HG02938 (cell line): ENCODE measurements at regions not wholly inside any gene's neighbourhood (a gene's known extent, or its start where the extent isn't known, plus 50 kb on each side); places are given as distances from the start of the nearest gene placed in this dataset.

ENCODE experiments used
- ATAC-seq: cut with Tn5 transposase; IDR thresholded peaks from one replicate; pipeline ENCODE4 v1.9.1; 2021; ENCODE audit warnings: mild to moderate bottlenecking, moderate library complexity; ENCODE audit not compliant: unreplicated experiment

DNA sequence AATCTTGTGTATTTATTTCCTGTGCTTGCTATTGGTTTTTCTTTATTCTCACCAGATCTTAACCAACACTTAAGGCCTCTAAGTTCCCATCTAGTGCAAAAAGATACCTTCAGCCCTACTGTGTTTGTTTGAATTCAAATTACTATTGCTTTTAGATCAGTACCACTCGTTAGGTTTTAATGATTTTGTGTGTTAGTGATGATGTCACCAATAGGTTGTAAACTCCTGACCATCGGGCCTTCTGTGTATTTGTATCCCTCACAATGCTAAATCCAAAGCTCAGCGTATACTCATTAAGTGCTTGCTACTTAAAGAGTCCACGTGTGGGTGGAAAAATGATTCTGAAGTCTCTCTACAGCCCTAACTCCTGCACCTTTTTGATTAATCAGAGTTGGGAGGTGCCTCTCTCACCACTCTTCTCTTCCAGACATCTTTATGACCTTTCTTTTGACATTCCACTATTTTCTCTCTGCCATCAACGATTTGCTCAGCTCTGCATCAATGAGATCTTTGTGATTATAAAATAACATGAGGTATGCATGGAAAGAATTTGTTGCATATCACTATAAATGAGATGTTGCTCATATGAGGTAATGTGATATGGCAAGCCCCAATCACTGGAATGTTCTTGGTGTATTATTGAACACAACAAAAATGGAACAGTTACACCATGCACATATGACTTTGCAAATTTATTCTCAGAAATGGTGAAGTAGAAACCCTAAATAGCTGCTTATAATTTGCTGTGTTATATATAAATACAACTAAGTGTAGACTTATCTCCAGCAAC, 55.1 kb upstream of the LAMA2 start:
- no peak for ATAC-seq

- no peak for ATAC-seq
Observed at GRCh38 chr6:128826606-128827005, 56.3 kb upstream of the LAMA2 start.

GRCh38 chr6:128822271-128822670, 60.7 kb upstream of the LAMA2 start:
- ATAC-seq = no peak

DNA sequence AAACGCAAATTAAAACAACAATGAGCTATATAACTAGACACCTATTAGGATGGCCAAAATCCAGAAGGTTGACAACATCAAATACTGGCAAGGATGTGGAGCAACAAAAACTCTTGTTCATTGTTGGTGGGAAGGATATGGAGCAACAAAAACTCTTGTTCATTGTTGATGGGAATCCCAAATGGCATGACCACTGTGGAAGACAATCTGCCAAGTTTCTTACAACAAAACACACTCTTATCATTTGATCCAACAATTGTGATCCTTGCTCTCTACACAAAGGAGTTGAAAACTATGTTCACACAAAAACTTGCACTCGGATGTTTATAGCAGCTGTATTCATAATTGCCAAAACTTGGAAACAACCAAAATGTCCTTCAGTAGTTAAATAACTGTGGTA, 61.8 kb upstream of the LAMA2 start:
- ATAC-seq = no peak

- no peak for ATAC-seq
Observed at GRCh38 chr6:128808856-128809255, 74.1 kb upstream of the LAMA2 start.

- ATAC-seq = peak; percentile 58
Observed at GRCh38 chr6:128807577-128807976, 75.4 kb upstream of the LAMA2 start.

DNA sequence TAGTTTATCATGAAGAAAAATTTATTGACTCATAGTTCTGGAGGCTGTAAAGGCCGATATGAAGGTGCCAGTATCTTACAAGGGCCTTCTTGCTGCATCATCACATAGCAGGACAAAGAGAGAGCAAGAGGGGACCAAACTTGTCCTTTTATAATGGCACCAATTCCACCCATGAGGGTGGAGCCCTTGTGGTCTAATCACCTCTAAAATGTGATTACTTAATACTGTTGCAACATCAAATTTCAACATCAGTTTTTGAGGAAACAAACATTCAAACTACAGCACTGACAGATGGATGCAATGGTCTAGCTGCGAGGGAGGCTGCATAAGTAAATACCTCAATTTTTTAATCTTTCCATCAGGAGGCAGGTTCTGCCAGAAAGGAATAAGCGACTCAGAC, 76.7 kb upstream of the LAMA2 start:
- no peak for ATAC-seq

DNA sequence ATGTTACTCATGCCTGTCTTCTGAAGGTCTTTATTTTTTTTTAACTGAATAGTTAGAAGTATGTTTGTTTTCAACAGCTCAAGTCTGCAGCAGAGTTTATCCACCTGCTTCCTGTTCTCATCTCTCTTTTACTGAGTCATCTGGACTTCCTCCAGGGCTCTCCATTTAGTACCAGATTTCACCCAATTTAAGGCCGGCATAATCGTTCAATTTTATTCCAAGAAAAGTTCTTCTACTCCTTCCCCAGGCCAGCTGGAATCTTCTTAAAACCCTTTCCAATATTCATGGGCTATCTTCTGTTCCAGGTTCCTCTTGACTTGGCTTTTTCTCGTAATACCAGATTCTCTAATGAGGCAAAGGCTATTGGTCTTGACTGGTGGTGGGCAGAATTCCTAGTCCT, 79.0 kb upstream of the LAMA2 start:
- ATAC-seq = no peak

DNA sequence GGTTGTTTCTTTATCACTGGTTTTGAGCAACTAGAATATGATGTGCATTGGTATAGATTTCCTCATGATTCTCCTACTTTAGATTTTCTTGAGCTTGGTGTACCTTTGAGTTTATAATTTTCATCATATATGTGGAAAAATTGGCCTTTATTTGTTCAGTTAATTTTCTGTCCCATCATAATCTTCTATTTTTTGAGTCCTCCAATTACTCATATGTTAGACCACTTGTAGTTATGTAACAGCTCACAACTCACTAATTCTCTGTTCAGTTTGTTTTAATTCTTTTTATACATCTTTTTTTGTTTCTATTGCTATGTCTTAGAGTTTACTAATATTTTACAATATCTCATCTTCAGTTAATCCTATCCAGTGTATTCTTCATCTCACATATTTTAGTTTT, 81.3 kb upstream of the LAMA2 start:
- ATAC-seq = no peak

GRCh38 chr6:128784266-128784665, 98.7 kb upstream of the LAMA2 start:
- no peak for ATAC-seq

DNA sequence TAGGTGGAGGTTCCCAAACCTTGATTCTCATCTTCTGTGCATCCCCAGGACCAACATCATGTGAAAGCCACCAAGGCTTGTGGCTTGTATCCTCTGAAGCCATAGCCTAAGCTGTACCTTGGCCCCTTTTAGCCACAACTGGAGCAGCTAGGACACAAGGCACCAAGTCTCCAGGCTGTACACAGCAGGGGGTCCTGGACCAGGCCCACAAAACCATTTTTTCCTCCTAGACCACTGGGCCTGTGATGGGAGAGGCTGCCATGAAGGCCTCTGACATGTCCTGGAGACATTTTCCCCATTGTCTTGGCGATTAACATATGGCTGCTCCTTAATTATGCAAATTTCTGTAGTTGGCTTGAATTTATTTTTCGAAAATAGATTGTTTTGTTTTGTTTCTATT, 114.8 kb upstream of the LAMA2 start:
- ATAC-seq = no peak

DNA sequence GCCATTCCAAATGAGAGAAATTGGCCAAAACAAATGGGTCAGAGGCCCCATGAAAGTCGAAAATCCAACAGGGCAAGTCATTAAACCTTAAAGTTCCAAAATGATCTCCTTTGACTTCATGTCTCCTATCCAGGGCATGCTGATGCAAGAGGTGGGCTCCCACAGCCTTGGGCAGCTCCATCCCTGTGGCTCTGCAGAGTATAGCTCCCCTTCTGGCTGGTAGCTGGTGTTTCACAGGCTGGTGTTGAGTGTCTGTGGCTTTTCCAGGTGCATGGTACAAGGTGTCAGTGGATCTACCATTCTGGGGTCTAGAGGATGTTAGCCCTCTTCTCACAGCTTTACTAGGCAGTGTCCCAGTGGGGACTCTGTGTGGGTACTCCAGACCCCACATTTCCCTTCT, 115.2 kb upstream of the LAMA2 start:
- ATAC-seq = no peak

DNA sequence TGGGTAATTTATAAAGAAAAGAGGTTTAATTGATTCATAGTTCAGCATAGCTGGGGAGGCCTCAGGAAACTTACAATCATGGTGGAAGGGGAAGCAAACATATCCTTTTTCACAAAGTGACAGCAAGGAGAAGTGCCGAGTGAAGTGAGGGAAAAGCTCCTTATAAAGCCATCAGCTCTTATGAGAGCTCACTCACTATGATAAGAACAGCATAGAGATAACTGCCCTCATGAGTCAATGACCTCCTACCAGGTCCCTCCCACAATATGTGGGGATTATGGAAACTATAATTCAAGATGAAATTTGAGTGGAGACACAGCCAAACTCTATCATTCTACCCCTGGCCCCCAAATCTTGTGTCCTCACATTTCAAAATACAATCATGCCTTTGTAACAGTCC, 115.8 kb upstream of the LAMA2 start:
- no peak for ATAC-seq

DNA sequence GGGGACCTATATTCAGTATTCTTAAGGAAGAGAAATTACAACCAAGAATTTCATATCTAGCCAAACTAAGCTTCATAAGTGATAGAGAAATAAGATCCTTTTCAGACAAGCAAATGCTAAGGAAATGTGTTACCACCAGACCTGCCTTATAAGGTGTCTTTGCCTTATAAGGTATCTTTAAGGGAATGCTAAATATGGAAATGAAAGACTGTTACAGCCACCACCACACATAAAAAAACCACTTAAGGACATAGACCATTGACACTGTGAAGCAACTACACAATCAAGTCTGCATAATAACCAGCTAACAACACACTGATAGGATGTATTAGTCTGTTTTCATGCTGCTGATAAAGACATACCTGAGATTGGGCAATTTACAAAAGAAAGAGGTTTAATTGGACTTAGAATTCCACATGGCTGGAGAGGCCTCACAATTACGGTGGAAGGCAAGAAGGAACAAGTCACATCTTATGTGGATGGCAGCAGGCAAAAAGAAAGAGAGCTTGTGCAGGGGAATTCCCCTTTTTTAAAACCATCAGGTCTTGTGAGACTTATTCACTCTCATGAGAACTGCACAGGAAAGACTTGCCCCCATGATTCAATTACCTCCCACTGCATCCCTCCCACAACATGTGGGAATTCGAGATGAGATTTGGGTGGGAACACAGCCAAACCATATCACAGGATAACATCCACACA, 119.2 kb upstream of the LAMA2 start:
- no peak for ATAC-seq

DNA sequence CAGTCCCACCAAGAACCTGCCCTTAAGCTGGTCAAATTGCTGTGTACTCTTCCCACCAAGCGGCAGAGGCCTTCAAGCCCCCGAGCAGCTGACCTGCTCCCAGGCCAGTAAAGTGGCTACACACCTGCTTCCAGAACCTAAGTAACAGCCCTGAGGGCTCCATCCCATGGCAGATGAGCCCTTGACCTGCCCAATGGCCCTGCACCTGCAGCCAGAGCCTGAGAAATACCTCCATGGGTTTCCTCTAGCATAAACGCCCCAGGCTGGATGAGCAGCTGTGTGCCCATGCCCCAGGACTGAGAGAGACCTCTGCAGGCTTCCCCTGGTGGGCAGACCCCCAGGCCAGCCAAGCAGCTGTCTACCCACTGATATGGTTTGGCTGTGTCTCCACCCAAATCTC, 123.0 kb upstream of the LAMA2 start:
- no peak for ATAC-seq

DNA sequence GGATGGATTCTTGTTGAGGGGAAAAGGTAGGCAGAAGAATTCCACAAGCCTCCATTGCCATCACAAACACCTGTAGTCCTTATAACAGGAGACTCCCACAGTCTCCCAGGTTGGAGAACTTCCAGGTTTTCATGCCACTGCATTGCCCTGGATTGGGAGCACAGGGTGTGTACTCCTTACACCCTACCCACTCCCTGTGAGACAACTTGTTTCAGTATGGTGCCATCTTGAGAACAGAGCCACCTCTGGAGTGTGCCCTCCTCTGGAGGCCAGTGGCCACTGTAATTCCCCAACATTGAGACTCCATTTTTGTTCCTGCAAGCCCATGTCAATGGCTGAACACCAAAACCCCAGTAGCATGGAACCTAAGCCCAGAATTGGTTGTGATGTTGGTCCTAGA, 123.5 kb upstream of the LAMA2 start:
- ATAC-seq = no peak

- no peak for ATAC-seq
Observed at GRCh38 chr6:128757961-128758360, 125.0 kb upstream of the LAMA2 start.

DNA sequence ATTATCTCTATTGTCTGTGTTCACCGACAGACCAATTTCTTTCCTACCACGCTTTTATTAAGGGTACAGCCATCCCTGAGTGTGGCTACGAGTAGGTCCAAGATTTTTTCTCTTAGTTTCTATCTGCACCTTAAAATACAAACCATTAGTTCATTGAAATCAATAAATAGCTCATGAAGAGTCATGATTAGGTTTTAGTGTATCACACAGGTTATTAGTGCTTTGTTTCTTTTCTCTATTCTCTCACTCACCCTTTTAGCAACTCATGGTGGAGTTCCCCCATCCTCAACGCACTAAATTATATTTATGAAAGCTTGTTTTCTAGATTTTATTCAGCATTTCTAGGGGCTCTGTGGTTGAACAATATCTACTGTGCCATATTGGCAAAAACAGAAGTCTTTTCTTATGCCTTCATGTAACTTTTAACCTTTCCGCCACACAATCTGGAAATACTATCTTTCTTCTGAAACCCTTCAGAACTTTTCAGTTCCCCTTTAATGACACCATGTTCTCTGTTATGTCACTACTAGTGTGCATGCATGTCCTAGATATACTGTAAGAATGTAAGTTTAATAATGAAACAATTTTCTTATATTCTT, 128.2 kb upstream of the LAMA2 start:
- ATAC-seq = peak; percentile 98

DNA sequence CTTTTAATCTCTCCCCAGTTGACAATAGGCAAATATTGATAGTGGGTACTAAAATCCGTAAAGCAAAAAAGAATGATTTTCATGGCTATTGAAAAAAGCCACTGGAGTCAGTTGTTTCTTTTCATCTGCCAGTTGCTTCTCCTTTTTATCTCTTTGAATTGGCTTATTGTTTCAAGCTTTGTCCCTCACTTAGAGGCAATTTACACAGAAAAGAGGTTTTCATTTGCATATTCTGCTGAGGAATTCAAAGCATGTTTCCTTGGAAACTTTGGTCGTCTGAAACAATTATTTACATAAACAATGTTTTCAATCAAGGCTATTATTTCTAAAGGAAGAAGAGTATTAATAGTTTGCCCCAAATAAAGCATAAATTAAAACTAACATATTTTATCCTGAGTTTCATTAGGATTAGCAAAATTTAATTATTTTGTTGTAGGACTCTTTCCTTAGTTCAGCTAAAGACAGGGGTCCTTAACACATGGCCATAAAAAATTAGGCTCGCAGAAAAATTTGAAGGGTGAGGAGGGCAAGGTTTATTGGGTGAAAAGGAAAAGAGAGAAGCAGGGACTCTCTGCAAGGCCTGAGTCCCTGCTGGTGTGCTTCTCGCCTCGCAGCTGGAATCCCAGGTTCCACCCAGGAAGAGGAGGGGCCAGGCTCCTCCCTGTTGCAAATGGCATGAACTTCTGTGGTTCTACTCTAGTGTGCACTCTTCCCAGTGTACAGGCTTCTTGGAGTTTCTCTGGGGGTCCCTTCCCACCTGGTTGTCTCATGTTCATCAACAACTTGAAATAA, 138.8 kb upstream of the LAMA2 start:
- ATAC-seq = no peak

DNA sequence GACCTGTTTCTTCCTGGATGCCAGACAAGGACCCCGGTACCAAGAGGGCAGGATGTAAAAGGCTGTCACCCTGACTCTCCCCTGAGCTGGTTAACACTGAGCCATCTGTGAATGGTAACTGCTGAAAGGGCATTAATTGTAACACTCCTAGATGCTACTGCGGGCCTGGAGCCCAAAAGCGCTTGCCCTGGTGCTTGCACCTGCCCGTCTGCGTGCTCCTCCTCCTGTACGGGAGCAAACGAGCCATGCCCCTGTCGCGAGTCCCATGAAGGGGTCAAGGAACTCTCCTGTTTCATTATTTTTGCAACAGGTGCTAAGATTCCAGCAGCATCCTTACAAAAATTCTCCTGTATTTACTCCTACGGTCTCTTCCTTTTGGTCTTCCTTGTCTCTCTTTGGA, 140.0 kb upstream of the LAMA2 start:
- ATAC-seq = no peak

- no peak for ATAC-seq
Observed at GRCh38 chr6:128740951-128741350, 142.0 kb upstream of the LAMA2 start.
